Forelimb muscle (tissue), 1 donor: ENCODE measurements at regions not wholly inside any gene's neighbourhood (a gene's known extent, or its start where the extent isn't known, plus 50 kb on each side); places are given as distances from the start of the nearest gene placed in this dataset.
"Not testable (repeated sequence)": the region's sequence is repeated elsewhere in the genome, so short reads cannot be mapped to it uniquely, and the experiment has no call there.

Experiments
- DNase-seq: peaks from one replicate; pipeline ENCODE4 v3.0.0-alpha.2; 2013; ENCODE audit warnings: low read depth

- DNase-seq = no peak
Measured at GRCh38 chr17:31798205-31798724, 60.8 kb downstream of the COPRS start.

DNA sequence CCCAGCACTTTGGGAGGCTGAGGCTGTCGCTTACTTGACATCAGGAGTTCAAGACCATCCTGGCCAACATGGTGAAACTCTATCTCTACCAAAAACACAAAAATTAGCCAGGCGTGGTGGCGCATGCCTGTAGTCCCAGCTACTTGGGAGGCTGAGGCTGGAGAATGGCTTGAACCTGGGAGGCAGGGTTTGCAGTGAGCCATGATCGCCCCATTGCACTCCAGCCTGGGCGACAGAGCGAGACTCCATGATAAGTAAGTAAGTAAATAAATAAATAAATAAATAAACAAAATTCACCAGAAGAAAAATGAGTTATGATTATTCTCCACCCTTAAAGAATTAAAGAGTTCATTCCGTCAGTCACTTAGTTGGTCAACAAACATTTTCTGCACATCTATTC lies 63.1 kb downstream of the COPRS start:
- DNase-seq = not testable (repeated sequence)

DNA sequence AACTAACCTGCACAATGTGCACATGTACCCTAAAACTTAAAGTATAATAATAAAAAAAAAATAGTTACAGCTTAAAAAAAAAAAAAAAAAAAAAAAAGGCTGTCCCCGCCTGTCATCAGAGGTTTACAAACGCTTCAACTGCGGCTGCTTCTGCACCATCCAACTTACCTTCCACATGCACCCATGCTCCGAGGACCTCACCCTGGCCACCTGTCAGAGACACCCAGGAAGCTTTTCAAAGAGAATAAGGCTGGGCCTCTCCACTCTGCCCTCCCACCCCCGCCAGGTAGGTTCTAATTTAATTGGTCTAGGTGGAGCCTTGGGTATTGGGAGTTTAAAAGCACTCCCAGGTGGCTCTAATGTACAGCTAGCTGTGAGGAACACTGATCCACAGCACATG lies 64.9 kb downstream of the COPRS start:
- DNase-seq = no peak

DNA sequence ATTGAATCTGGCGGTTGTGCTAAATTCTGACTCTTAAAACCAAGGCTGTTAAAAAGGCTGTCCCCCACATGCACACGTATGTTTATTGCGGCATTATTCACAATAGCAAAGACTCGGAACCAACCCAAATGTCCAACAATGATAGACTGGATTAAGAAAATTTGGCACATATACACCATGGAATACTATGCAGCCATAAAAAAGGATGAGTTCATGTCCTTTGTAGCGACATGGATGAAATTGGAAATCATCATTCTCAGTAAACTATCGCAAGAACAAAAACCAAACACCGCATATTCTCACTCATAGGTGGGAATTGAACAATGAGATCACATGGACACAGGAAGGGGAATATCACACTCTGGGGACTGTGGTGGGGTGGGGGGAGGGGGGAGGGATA lies 65.4 kb downstream of the COPRS start:
- not testable (repeated sequence) for DNase-seq

DNA sequence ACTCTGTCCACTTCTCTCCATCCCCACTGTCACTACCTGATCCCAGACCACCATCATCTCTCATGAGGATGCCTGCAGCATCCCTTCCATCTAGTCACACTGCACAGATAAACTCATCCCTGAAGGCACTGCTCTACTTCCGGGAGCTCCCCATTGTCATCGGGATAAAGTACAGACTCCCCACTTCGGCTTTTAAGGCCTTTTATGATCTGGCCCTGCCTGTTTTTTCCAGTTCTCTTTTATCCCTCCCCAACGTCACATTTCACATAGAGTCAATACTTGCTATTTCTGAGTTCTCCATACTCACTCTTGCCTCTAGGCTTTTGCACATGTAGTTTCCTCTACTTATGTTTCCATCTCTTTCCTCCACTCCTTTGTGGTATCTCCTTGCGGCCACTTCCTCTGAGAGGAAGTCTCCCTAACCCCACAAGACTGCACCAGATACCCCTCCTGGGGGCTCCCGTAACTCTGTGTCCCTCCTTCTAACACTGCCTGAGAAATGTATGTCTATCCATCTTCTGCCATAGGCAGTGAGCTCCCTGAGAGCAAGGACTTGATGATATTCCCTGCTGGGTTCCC lies 66.9 kb downstream of the COPRS start:
- DNase-seq = no peak

DNA sequence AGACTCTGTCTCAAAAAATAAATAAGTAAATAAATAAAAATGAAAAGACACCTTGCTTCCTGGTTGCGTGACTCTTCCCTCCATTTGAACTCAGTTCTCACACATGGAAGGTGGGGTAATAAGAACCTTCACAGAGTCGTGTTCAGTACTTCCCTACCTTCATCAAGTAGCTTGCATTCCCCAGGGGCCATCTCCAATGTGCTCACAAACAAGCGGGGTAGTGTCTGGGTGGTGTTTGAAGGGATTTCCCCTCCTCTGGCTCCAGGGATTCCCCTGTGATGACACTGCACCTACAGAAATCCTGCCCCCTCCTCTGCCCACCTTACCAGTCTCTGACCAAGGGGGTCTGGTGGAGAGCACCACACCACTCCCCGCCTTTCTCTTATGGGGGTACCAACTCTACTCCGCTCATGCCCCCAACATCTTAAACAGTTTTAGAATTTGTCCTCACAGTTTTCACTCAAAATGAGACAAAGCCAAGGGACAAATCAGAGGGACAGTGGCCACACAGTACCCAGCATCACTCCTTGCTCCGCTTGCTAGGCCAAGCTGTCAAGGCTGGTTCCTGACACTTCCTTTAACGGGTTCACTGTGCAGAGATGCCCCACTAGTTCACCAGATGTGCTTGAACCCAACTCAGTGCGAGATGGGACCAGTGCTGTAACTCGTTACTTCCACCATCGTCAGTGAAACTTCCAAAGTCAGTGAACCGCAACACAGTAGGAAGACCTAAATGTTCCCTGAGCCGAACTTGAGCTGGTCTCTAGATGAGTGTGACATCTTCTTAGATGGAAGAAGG lies 69.1 kb downstream of the COPRS start:
- DNase-seq = no peak

GRCh38 chr17:31788956-31789355 lies 70.1 kb downstream of the COPRS start:
- no peak for DNase-seq

GRCh38 chr17:31788571-31788946 lies 70.5 kb downstream of the COPRS start:
- no peak for DNase-seq

DNA sequence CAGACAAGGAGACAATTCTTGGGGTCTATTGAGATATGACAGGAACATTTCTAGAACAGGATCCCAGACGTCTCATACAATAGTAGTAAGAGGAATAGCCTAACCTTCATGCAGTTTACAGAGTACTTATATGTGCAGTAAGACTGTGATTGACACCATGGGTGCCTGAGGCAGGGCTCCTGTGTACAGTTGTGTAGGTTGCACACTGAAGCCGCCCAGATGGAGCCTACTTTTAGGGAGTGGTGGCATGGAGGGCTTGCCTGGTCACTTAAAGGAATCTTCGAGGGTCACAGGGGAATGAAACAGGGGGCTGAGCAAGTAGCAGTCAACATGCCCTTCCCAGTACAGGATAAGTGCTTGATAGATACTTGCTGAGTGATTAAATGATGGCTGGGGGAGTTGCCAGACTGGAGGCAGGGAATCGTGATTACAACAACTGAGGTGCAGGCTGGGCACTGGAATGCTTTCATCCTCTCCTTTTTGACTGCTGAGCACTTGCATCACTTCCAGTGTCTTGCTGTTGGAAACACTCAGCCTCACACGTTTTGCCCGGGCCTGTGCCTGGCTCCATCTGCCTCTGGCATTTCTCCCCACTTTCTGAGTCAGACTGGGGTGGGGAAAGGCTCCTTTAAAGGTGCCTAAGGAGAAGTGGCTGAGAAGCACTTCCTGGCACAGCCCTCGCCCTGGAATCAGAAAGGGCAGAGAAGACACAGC lies 71.0 kb downstream of the COPRS start:
- no peak for DNase-seq

DNA sequence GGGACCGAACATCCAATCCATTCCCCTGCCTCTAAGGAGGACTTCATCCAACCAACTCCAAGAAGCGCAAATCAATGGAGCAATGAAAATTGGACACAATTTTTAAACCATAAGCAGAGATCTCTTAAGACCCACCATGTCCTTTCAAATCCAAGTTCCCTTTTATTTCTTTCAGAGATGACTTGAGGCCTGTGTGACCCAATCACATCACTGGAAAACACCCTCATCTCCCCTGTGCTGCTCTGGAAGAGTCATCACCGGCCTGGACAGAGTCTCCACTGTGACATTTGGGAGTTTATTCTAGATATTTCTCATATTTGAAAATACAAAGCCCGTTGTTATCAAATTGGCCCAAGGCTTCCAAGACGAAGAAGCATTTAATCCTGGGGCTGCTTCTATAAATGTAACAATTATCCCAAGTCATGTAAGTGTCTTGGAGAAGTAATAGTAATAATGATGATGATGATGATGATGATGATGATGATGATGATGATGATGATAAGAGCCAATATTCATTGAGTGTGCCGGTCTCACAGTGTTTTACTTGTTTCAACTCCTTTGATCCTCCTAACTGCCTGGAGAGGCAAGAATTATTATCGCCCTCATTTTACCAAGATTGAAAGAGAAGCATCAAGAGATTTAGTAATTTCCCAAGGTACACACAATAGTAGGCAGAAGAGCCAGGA lies 72.1 kb downstream of the COPRS start:
- no peak for DNase-seq

DNA sequence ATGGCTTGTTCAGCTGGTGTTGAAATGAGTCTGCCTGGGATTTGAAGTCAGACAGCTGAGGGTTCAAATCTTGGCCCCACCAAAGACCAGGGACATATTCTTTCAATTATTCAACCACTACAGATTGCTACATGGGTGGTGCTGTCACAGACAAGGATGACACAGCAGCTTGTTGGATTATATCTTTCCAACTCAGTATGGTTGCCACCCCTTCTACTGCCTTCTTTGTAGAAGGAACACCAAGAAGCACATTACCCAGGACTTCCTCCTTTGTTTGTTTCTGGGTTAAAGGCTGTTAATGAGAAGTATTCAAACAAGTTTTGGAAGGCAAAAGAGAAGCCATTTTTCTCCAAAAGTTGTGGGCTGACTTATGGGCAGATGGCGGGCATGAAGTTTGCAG lies 78.6 kb downstream of the COPRS start:
- no peak for DNase-seq

GRCh38 chr17:31778523-31778922 lies 80.5 kb downstream of the COPRS start:
- DNase-seq = no peak

DNA sequence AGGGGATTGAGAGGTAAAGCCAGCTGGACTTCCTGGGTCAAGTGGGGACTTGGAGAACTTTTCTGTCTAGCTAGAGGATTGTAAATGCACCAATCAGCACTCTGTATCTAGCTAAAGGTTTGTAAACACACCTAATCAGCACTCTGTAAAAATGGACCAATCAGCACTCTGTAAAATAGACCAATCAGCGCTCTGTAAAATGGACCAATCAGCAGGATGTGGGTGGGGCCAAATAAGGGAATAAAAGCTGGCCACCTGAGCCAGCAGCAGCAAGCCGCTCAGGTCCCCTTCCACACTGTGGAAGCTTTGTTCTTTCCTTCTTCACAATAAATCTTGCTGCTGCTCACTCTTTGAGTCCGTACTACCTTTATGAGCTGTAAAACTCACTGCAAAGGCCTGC lies 87.7 kb downstream of the COPRS start:
- DNase-seq = not testable (repeated sequence)

DNA sequence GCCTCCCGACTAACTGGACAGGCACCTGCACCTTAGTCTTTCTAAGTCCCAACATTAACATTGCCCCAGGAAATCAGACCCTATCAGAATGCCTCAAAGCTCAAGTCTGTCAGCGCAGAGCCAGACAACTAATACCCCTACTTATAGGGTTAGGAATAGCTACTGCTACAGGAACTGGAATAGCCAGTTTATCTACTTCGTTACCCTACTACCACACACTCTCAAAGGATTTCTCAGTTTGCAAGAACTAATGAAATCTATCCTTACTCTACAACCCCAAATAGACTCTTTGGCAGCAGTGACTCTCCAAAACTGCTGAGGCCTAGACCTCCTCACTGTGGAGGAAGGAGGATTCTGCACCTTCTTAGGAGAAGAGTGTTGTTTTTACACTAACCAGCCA lies 88.5 kb downstream of the COPRS start:
- DNase-seq = not testable (repeated sequence)

DNA sequence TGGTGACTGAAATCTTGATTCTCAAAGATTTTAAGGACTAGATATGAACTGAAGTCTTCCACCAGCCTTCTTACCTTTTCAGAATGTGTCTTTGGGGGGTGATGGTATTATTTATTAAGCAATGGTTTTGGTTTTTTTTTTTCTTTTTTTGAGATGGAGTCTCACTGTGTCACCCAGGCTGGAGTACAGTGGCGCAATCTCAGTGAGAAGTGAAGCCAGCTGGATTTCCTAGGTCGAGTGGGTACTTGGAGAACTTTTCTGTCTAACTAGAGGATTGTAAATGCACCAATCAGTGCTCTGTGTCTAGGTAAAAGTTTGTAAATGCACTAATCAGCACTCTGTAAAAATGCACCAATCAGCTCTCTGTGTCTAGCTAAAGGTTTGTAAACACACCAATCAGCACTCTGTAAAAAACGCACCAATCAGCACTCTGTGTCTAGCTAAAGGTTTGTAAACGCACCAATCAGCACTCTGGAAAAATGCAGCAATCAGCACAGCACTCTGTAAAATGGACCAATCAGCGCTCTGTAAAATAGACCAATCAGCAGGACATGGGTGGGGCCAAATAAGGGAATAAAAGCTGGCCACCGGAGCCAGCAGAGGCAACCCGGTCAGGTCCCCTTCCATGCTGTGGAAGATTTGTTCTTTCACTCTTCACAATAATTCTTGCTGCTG lies 97.1 kb downstream of the COPRS start:
- not testable (repeated sequence) for DNase-seq

DNA sequence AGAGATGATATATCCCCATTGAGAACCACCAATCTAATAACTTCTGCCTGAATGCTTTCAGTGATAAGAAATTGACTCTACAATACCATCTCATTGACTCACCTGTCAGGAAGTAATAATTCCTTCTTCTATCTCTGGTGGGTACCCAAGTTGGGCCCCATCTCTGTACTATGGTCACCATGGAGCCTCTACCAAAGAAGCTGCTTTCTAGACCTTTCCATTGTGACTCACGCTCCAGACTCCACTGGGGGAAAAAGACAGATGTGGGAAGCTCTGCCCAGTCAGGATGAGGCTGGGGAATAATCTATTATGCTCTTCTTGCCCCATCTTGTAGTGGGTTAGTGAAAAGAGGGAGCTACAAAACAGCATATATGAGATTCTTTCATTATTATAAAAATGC lies 100.4 kb downstream of the COPRS start:
- DNase-seq = no peak

- DNase-seq = no peak
Measured at GRCh38 chr17:31757097-31757496, 101.9 kb downstream of the COPRS start.

DNA sequence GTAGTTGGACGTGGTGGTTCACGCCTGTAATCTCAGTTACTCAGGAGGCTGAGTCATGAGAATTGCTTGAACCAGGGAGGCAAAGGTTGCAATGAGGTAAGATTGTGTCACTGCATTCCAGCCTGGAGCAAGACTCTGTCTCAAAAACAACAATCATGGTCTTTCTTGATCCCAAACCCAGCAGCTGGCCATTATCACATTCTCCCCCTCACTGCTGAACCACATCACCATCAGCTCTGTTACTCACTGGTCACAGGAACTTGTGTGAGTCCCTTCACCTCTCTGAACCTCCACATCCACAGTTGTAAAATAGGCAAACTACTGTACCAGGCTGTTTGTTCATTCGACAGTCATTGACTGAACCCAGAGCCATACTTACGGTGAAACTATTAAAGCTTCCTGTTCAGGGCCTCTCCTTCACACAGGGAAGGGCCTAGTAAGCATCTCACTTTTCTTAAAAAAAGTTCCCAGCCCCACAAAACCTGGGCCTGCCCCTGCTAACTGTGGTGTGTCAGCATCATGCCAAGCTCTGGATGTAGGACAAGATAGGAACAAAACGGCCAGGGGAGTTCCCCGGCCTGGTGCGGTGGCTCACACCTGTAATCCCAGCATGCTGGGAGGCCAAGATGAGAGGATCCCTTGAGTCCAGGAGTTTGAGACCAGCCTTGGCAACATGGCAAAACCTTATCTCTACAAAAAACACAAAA lies 104.7 kb downstream of the COPRS start:
- no peak for DNase-seq

- no peak for DNase-seq
Measured at GRCh38 chr17:31753011-31753410, 106.0 kb downstream of the COPRS start.

DNA sequence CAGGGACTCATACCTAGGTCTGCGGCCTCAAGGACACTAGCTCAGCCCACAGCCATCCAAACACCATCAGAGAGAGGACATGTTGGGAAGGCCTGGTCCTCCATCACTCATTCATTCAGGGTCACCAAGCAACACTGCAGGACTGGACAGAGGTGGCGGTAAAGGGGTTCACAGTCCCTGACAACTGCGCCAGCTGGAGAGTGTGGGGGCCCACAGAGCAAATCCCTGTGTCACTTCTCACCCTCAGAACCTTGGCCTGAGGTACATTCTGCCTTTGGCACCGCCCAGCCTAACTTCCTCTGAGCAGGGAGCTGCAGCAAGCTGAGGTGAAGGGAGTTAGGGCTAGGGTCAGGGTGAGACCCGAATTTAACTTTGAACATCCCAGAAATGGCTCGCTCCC lies 106.5 kb downstream of the COPRS start:
- no peak for DNase-seq

GRCh38 chr17:31750578-31750977 lies 108.5 kb downstream of the COPRS start:
- DNase-seq = no peak
